Erythroblast (primary cell): ENCODE measurements at regions not wholly inside any gene's neighbourhood (a gene's known extent, or its start where the extent isn't known, plus 50 kb on each side); places are given as distances from the start of the nearest gene placed in this dataset.

Source experiments
- GATA1 ChIP-seq: IDR thresholded peaks from 2 replicates; pipeline ENCODE4 v1.6.1; 2011; ENCODE audit warnings: low read depth, mild to moderate bottlenecking, control low read depth, low read length, moderate library complexity
- POLR2A ChIP-seq: IDR thresholded peaks from 2 replicates; pipeline ENCODE4 v1.6.1; 2011; ENCODE audit warnings: mild to moderate bottlenecking, low read length

- TF ChIP-seq POLR2A (no peak), GATA1 (no peak)
These were observed 330.8 kb downstream of the PRL start for GRCh38 chr6:21965953-21966539.
